ENCODE measurements at regions not wholly inside any gene's neighbourhood (a gene's known extent, or its start where the extent isn't known, plus 50 kb on each side); places are given as distances from the start of the nearest gene placed in this dataset.

DNA sequence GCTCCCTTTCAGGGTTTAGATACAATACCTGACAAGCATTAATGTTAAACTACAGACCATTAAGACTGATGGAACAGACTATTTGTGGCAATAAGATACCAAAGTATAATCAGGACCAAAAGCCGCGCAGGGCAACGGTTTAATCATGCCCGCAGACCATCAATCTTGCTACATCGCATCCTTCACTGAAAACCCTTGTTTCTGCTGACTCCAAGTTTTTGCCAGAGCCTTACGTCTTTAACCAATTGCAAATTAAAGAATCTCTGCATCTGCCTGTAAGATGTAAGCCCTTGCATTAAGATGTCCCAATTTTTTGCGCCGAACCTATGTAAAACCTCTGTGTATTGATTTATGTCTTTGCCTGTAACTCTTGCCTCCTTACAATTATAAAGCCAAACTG, 94.2 kb upstream of the RBBP6 start:
- DNase-seq (ENCODE audit: low spot score), result no peak
- TF ChIP-seq CREB1 (CRISPR knock-in tag; IDR thresholded peaks at IDR 0.05; ENCODE audit: low read depth) (no peak), JUNB (IDR thresholded peaks at IDR 0.05; ENCODE audit: unreplicated experiment) (no peak), POLR2AphosphoS5 (IDR thresholded peaks at IDR 0.05; ENCODE audit: low read depth) (no peak), STAT1 (IDR thresholded peaks at IDR 0.05; ENCODE audit: unreplicated experiment) (no peak), EZH2phosphoT487 (IDR thresholded peaks at IDR 0.05; ENCODE audit: unreplicated experiment) (no peak), NANOG (IDR thresholded peaks at IDR 0.05; ENCODE audit: borderline replicate concordance) (no peak), ZNF331 (CRISPR knock-in tag; IDR thresholded peaks at IDR 0.05; ENCODE audit: low read depth) (no peak), EZH2 (IDR thresholded peaks at IDR 0.05; ENCODE audit: low read depth, unreplicated experiment) (no peak), ZNF114 (CRISPR knock-in tag; IDR thresholded peaks at IDR 0.05) (no peak)
- TF ChIP-seq, protein P1, sequence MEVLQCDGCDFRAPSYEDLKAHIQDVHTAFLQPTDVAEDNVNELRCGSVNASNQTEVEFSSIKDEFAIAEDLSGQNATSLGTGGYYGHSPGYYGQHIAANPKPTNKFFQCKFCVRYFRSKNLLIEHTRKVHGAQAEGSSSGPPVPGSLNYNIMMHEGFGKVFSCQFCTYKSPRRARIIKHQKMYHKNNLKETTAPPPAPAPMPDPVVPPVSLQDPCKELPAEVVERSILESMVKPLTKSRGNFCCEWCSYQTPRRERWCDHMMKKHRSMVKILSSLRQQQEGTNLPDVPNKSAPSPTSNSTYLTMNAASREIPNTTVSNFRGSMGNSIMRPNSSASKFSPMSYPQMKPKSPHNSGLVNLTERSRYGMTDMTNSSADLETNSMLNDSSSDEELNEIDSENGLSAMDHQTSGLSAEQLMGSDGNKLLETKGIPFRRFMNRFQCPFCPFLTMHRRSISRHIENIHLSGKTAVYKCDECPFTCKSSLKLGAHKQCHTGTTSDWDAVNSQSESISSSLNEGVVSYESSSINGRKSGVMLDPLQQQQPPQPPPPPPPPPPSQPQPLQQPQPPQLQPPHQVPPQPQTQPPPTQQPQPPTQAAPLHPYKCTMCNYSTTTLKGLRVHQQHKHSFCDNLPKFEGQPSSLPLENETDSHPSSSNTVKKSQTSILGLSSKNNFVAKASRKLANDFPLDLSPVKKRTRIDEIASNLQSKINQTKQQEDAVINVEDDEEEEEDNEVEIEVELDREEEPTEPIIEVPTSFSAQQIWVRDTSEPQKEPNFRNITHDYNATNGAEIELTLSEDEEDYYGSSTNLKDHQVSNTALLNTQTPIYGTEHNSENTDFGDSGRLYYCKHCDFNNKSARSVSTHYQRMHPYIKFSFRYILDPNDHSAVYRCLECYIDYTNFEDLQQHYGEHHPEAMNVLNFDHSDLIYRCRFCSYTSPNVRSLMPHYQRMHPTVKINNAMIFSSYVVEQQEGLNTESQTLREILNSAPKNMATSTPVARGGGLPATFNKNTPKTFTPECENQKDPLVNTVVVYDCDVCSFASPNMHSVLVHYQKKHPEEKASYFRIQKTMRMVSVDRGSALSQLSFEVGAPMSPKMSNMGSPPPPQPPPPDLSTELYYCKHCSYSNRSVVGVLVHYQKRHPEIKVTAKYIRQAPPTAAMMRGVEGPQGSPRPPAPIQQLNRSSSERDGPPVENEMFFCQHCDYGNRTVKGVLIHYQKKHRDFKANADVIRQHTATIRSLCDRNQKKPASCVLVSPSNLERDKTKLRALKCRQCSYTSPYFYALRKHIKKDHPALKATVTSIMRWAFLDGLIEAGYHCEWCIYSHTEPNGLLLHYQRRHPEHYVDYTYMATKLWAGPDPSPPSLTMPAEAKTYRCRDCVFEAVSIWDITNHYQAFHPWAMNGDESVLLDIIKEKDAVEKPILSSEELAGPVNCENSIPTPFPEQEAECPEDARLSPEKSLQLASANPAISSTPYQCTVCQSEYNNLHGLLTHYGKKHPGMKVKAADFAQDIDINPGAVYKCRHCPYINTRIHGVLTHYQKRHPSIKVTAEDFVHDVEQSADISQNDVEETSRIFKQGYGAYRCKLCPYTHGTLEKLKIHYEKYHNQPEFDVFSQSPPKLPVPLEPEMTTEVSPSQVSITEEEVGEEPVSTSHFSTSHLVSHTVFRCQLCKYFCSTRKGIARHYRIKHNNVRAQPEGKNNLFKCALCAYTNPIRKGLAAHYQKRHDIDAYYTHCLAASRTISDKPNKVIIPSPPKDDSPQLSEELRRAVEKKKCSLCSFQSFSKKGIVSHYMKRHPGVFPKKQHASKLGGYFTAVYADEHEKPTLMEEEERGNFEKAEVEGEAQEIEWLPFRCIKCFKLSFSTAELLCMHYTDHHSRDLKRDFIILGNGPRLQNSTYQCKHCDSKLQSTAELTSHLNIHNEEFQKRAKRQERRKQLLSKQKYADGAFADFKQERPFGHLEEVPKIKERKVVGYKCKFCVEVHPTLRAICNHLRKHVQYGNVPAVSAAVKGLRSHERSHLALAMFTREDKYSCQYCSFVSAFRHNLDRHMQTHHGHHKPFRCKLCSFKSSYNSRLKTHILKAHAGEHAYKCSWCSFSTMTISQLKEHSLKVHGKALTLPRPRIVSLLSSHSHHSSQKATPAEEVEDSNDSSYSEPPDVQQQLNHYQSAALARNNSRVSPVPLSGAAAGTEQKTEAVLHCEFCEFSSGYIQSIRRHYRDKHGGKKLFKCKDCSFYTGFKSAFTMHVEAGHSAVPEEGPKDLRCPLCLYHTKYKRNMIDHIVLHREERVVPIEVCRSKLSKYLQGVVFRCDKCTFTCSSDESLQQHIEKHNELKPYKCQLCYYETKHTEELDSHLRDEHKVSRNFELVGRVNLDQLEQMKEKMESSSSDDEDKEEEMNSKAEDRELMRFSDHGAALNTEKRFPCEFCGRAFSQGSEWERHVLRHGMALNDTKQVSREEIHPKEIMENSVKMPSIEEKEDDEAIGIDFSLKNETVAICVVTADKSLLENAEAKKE (CRISPR knock-in tag; IDR thresholded peaks at IDR 0.05), result no peak
- TF ChIP-seq, protein P2, sequence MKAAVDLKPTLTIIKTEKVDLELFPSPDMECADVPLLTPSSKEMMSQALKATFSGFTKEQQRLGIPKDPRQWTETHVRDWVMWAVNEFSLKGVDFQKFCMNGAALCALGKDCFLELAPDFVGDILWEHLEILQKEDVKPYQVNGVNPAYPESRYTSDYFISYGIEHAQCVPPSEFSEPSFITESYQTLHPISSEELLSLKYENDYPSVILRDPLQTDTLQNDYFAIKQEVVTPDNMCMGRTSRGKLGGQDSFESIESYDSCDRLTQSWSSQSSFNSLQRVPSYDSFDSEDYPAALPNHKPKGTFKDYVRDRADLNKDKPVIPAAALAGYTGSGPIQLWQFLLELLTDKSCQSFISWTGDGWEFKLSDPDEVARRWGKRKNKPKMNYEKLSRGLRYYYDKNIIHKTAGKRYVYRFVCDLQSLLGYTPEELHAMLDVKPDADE (IDR thresholded peaks at IDR 0.05), result no peak
- TF ChIP-seq, protein P3, sequence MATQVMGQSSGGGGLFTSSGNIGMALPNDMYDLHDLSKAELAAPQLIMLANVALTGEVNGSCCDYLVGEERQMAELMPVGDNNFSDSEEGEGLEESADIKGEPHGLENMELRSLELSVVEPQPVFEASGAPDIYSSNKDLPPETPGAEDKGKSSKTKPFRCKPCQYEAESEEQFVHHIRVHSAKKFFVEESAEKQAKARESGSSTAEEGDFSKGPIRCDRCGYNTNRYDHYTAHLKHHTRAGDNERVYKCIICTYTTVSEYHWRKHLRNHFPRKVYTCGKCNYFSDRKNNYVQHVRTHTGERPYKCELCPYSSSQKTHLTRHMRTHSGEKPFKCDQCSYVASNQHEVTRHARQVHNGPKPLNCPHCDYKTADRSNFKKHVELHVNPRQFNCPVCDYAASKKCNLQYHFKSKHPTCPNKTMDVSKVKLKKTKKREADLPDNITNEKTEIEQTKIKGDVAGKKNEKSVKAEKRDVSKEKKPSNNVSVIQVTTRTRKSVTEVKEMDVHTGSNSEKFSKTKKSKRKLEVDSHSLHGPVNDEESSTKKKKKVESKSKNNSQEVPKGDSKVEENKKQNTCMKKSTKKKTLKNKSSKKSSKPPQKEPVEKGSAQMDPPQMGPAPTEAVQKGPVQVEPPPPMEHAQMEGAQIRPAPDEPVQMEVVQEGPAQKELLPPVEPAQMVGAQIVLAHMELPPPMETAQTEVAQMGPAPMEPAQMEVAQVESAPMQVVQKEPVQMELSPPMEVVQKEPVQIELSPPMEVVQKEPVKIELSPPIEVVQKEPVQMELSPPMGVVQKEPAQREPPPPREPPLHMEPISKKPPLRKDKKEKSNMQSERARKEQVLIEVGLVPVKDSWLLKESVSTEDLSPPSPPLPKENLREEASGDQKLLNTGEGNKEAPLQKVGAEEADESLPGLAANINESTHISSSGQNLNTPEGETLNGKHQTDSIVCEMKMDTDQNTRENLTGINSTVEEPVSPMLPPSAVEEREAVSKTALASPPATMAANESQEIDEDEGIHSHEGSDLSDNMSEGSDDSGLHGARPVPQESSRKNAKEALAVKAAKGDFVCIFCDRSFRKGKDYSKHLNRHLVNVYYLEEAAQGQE (IDR thresholded peaks at IDR 0.05; ENCODE audit: unreplicated experiment), result no peak
- TF ChIP-seq, protein P4, sequence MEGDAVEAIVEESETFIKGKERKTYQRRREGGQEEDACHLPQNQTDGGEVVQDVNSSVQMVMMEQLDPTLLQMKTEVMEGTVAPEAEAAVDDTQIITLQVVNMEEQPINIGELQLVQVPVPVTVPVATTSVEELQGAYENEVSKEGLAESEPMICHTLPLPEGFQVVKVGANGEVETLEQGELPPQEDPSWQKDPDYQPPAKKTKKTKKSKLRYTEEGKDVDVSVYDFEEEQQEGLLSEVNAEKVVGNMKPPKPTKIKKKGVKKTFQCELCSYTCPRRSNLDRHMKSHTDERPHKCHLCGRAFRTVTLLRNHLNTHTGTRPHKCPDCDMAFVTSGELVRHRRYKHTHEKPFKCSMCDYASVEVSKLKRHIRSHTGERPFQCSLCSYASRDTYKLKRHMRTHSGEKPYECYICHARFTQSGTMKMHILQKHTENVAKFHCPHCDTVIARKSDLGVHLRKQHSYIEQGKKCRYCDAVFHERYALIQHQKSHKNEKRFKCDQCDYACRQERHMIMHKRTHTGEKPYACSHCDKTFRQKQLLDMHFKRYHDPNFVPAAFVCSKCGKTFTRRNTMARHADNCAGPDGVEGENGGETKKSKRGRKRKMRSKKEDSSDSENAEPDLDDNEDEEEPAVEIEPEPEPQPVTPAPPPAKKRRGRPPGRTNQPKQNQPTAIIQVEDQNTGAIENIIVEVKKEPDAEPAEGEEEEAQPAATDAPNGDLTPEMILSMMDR (conservative IDR thresholded peaks at IDR 0.05; ENCODE audit: low read depth in 2 of 2), result no peak
- H3K27me3 ChIP-seq (ENCODE audit: insufficient read depth), result no peaks in the 10 kb centered on the region

More for the DNA sequence above, 94.2 kb upstream of the RBBP6 start:
- Histone ChIP-seq H3K4me1 (ENCODE audit: insufficient read depth) (peaks cover 3% of the 10 kb centered on the region; the same call in 1 of the 2 replicates), H3K4me3 (no peak overlapping the region), H3K9me2 (ENCODE audit: insufficient read depth) (no peaks in the 10 kb centered on the region), H3K27ac (ENCODE audit: low read depth) (no peak overlapping the region), H2AFZ (no peak overlapping the region), H3K79me2 (replicated peaks; ENCODE audit: insufficient read depth) (no peaks in the 10 kb centered on the region), H3F3A (replicated peaks; ENCODE audit: low read depth) (no peaks in the 10 kb centered on the region), H3K4me2 (no peak overlapping the region), H4K20me1 (replicated peaks; ENCODE audit: insufficient read depth) (no peaks in the 10 kb centered on the region), H3K36me3 (ENCODE audit: insufficient read depth) (no peaks in the 10 kb centered on the region)
- Mint-ChIP-seq H3K27me3 (ENCODE audit: insufficient read depth, low read depth, poor library complexity) (peaks cover 7% of the 10 kb centered on the region), H3K4me1 (no peaks in the 10 kb centered on the region), H3K27ac (no peak overlapping the region), H3K4me3 (no peak overlapping the region), H3K36me3 (ENCODE audit: low read depth) (peaks cover 22% of the 10 kb centered on the region; the same call in 2 of the 3 replicates), H3K9me3 (peaks cover 30% of the 10 kb centered on the region)
- no peak for ATAC-seq
